Esophagus muscularis mucosa (tissue), 4 donors: ENCODE measurements at regions not wholly inside any gene's neighbourhood (a gene's known extent, or its start where the extent isn't known, plus 50 kb on each side); places are given as distances from the start of the nearest gene placed in this dataset.

Source experiments
- DNase-seq: peaks from one replicate; pipeline ENCODE4 v3.0.0-alpha.2; 2017; ENCODE audit errors: extremely low spot score
- H3K27ac ChIP-seq, 4 donors: fragments of 200-600 bp; sonication (generic); replicated peaks in 1 of 4; 1 replicate in 3 of 4; 2 replicates in 1 of 4; pipeline ENCODE4 v1.5.1; 2016 to 2019; ENCODE audit warnings: mild to moderate bottlenecking in 1 of 4
- H3K27me3 ChIP-seq, 4 donors: fragments of 200-600 bp; sonication (generic); one replicate each; pipeline versions ENCODE4 v1.5.1 to v1.6.0; 2016 to 2019
- H3K36me3 ChIP-seq, 4 donors: fragments of 200-600 bp; sonication (generic); one replicate each; pipeline ENCODE4 v1.5.1; 2016 to 2019
- H3K4me1 ChIP-seq, 4 donors: fragments of 200-600 bp; sonication (generic); one replicate each; pipeline ENCODE4 v1.5.1; 2016 to 2019
- H3K4me3 ChIP-seq, 4 donors: fragments of 200-600 bp; sonication (generic); 1 replicate in 2 of 4; 2 replicates in 2 of 4; pipeline ENCODE4 v1.5.1; 2016 to 2019; ENCODE audit warnings: mild to moderate bottlenecking in 4 of 4, moderate library complexity in 1 of 4
- H3K9me3 ChIP-seq, 4 donors: fragments of 200-600 bp; sonication (generic); 1 replicate in 3 of 4; 2 replicates in 1 of 4; pipeline ENCODE4 v1.5.1; 2016 to 2019
- CTCF ChIP-seq, 3 experiments: fragments of 200-600 bp in 2 of 3; fragments of 450-650 bp in 1 of 3; sonication (generic) in 2 of 3; IDR thresholded peaks; one replicate each; pipeline ENCODE4 v1.5.1; 2017 to 2019; ENCODE audit warnings: antibody characterized with exemption in 3 of 3, mild to moderate bottlenecking in 2 of 3, moderate library complexity in 1 of 3
- EP300 ChIP-seq: sonication (generic); formaldehyde crosslinking; IDR thresholded peaks from one replicate; pipeline ENCODE4 v1.6.1; 2017; ENCODE audit warnings: antibody characterized with exemption
- POLR2A ChIP-seq: fragments of 450-650 bp; IDR thresholded peaks from one replicate; pipeline ENCODE4 v1.6.1; 2017; ENCODE audit warnings: antibody characterized with exemption, moderate library complexity, mild to moderate bottlenecking, low read depth
- POLR2AphosphoS5 ChIP-seq, 2 donors: sonication (generic); formaldehyde crosslinking; IDR thresholded peaks; one replicate each; pipeline ENCODE4 v1.6.1; 2017; ENCODE audit warnings: antibody characterized with exemption in 2 of 2
- WGBS: methylation state at CpG from one replicate; pipeline ENCODE4 v1.1.5; 2018; 5-methylcytosine and 5-hydroxymethylcytosine counted together
- intact Hi-C: fragments of 100-400 bp; cut with DNase I; formaldehyde crosslinking; loops from one replicate; pipeline ENCODE4 v1.15.1; 2023

GRCh38 chrX:150200361-150200760 is 162.8 kb upstream of the MAMLD1 start:
- Histone ChIP-seq H3K27ac (no peak overlapping the region), H3K4me1 (peaks cover 0 to 8% (median 0%) of the 10 kb centered on the region in 4 donors), H3K36me3 (no peaks in the 10 kb centered on the region), H3K9me3 (no peaks in the 10 kb centered on the region), H3K27me3 (no peaks in the 10 kb centered on the region), H3K4me3 (no peak overlapping the region)
- no peak for DNase-seq
- no peak for TF ChIP-seq POLR2A
- TF ChIP-seq EP300: no peak
- no peak for TF ChIP-seq CTCF (IDR thresholded peaks at IDR 0.05)
- intact Hi-C loops: no loop called here
- 80% methylated on average over 2 of the region's 2 CpGs for WGBS

- Histone ChIP-seq H3K36me3 (no peaks in the 10 kb centered on the region), H3K4me3 (no peak overlapping the region), H3K9me3 (no peaks in the 10 kb centered on the region), H3K27me3 (no peaks in the 10 kb centered on the region), H3K27ac (peak overlapping the region in 1 of 4 donors; percentile 19), H3K4me1 (peaks cover 0 to 8% (median 0%) of the 10 kb centered on the region in 4 donors)
- DNase-seq: no peak
- peak; percentile 42 to 58 for TF ChIP-seq POLR2AphosphoS5 (IDR thresholded peaks at IDR 0.05)
- TF ChIP-seq CTCF (IDR thresholded peaks at IDR 0.05): no peak
- TF ChIP-seq EP300: no peak
- TF ChIP-seq POLR2A: no peak
- intact Hi-C loops: no loop called here
- 50% methylated on average over 4 of the region's 5 CpGs for WGBS
Measured at GRCh38 chrX:150200820-150201287, 162.3 kb upstream of the MAMLD1 start.

- peak overlapping the region in 1 of 4 donors; percentile 19 for H3K27ac ChIP-seq
Measured at GRCh38 chrX:150201391-150201790, 161.7 kb upstream of the MAMLD1 start.

GRCh38 chrX:150201841-150202240 is 161.3 kb upstream of the MAMLD1 start:
- 74% methylated on average over 3 of the region's 3 CpGs for WGBS
- Histone ChIP-seq H3K9me3 (no peaks in the 10 kb centered on the region), H3K4me3 (no peak overlapping the region), H3K36me3 (no peaks in the 10 kb centered on the region), H3K4me1 (peaks cover 0 to 8% (median 0%) of the 10 kb centered on the region in 4 donors), H3K27ac (no peak overlapping the region), H3K27me3 (no peaks in the 10 kb centered on the region)
- TF ChIP-seq EP300: no peak
- no peak for TF ChIP-seq POLR2A
- TF ChIP-seq CTCF (IDR thresholded peaks at IDR 0.05): no peak
- no peak for TF ChIP-seq POLR2AphosphoS5 (IDR thresholded peaks at IDR 0.05)
- no peak for DNase-seq
- intact Hi-C loops: no loop called here

More at GRCh38 chrX:150201391-150201790, 161.7 kb upstream of the MAMLD1 start:
- TF ChIP-seq POLR2A (no peak), POLR2AphosphoS5 (IDR thresholded peaks at IDR 0.05) (no peak), CTCF (IDR thresholded peaks at IDR 0.05) (no peak), EP300 (no peak)
- DNase-seq: no peak
- no peak overlapping the region for H3K4me3 ChIP-seq
- H3K36me3 ChIP-seq: no peaks in the 10 kb centered on the region
- intact Hi-C loops: no loop called here
- no peaks in the 10 kb centered on the region for H3K9me3 ChIP-seq
- 87% methylated on average over 7 of the region's 7 CpGs for WGBS
- H3K4me1 ChIP-seq: peaks cover 0 to 8% (median 0%) of the 10 kb centered on the region in 4 donors
- no peaks in the 10 kb centered on the region for H3K27me3 ChIP-seq

- 75% methylated on average over 11 of the region's 11 CpGs for WGBS
- peaks cover 0 to 8% (median 0%) of the 10 kb centered on the region in 4 donors for H3K4me1 ChIP-seq
- H3K27ac ChIP-seq: no peak overlapping the region
- no peaks in the 10 kb centered on the region for H3K27me3 ChIP-seq
- no peaks in the 10 kb centered on the region for H3K9me3 ChIP-seq
- no peak overlapping the region for H3K4me3 ChIP-seq
- DNase-seq: no peak
- H3K36me3 ChIP-seq: no peaks in the 10 kb centered on the region
- intact Hi-C loops: no loop called here
- TF ChIP-seq POLR2AphosphoS5 (IDR thresholded peaks at IDR 0.05) (peak in 1 of 2 donors; percentile 7), EP300 (no peak)
Measured at GRCh38 chrX:150202641-150203247, 160.4 kb upstream of the MAMLD1 start.
